T47D (cell line): ENCODE measurements at regions not wholly inside any gene's neighbourhood (a gene's known extent, or its start where the extent isn't known, plus 50 kb on each side); places are given as distances from the start of the nearest gene placed in this dataset.

Source experiments
- DNase-seq, 2 experiments: peaks; one replicate each; pipeline versions ENCODE4 v3.0.0 to v3.0.0-alpha.2; 2011 to 2012; ENCODE audit warnings: low read depth in 1 of 2, low spot score in 1 of 2
- JUND ChIP-seq: IDR thresholded peaks from 2 replicates; pipeline ENCODE4 v1.6.1; 2012; ENCODE audit warnings: low read depth
- in situ Hi-C: cut with HindIII; loops from 2 replicates; pipeline ENCODE4 v1.10.0; 2016; ENCODE audit warnings: low sequenced_read_pairs, low pct_unique_long_range_greater_than_20kb

DNA sequence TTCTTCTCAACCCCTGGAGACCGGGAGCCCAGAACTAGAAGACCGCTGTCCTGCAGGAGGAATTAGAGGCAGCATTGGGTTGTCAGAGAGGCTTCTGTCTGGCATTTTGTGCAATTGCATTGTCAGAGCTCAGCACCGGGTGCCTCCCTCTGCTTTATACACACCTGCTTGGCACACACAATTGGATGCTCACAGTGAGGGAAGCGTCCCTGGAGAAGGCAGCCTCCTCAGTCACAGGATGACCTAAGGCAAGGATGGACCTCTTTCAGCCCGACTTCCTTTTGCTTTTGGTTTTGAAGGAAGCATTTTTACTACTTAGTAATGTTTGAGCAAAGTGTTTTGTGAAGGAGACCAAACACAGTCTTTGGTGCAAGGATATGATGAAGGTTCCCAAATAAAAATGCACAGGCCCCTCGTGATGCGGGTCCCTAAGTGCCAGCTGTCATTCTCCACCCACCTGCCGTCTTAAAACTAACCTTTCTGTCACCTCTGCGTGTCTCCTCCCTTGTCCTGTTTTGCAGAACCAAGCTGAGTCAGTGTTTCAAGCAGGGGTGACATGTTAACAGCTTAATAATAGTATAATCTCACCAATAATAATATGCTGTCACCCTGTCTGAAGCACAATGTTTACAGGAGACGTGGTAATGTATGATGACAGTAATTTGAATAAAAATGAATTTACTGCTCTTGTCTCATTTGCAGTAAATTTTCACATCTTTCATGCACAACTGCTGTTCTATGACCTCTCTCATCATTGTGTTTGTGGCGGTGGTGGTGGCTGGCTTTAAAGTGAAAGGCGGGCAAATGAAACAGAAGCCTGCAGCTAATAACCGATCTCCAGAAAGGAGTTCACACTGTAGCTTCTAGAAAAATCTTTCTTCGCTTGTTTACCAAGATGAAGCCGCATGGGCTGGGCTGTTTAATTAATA is 430.2 kb upstream of the MKI67 start:
- no peak for DNase-seq
- TF ChIP-seq JUND, result no peak
- in situ Hi-C loops, result no loop called here

DNA sequence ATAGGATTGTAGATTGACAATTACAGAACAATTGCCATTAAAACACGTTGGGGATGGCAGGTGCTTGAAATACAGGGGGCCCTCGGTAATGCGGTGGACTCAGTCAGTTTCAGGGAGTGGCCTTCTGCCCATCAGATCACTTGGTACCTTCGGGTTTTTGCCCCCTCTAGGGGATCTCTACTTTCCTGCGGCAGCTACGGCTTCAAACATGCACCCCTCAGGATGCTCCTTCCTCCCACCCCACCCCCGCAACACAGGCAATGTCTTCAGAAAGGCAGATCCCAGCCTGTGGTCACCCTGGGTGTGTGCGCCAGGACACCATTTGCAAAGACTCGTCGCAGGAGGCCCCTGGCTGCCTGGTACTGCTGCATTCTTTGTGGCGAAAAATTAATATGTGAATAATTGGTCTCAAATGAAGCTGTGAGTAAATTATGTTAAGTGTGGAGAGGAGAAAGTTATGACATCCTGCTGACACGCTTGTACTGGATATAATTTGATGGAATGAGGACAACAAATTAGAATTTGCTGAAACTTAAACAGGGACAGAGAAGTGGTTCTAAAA is 431.0 kb upstream of the MKI67 start:
- DNase-seq, result no peak
- no peak for TF ChIP-seq JUND
- in situ Hi-C loops, result no loop called here

DNA sequence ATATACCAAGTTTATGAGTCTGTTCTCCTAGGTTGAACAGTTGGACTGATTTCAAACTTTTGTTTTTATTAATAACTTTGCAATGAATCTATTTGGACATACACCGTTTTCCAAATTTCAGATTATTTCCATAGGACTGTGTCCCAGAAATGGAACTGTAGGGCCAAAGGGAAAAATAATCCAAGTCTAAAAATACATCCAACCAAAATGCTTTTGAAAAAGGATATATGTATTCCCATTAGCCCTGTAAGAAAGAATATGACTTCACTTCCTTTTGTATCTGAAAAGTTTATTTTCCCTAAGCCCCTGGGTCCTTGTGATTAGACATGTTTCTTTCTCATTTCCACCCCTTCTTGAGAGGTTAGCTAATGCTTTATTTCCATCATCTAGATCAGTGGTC is 434.2 kb upstream of the MKI67 start:
- no peak for TF ChIP-seq JUND
- no peak for DNase-seq
- in situ Hi-C loops, result no loop called here

DNA sequence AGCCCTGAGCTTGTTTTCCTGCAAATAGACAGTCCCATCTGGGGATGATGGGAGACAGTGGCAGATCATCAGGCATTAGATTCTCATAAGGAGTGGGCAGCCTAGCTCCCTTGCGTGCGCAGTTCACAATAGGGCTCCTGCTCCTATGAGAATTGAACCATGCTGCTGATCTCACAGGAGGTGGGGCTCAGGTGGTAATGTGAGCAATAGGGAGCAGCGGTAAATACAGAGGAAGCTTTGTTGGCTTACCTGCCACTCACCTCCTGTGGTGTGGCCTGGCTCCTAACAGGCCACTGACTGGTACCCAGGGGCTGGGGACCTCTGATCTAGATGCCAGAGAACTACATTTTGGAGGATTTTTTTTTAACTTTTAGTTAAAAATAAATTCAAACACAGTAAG is 434.8 kb upstream of the MKI67 start:
- DNase-seq, result no peak
- in situ Hi-C loops, result no loop called here
- no peak for TF ChIP-seq JUND

DNA sequence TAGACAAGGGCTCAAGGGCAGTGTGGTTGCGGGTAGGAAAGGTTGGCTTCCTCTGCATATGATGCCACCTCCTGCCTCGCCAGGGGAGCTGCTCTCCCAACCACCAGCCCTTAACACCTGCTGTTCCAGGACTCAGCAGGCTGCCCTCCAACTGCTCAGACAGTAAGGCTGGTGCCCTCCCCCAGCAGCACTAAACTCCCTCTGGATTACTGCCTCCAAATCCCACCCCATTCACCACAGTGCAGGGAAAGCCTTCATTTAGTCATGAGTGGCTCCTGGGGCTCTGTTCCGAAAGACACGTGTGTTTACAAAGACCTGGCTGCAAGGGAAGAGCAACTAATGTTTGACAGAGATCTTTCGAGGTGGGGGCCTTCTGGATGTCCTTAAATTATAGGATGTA is 437.2 kb upstream of the MKI67 start:
- DNase-seq, result no peak
- in situ Hi-C loops, result no loop called here
- no peak for TF ChIP-seq JUND

DNA sequence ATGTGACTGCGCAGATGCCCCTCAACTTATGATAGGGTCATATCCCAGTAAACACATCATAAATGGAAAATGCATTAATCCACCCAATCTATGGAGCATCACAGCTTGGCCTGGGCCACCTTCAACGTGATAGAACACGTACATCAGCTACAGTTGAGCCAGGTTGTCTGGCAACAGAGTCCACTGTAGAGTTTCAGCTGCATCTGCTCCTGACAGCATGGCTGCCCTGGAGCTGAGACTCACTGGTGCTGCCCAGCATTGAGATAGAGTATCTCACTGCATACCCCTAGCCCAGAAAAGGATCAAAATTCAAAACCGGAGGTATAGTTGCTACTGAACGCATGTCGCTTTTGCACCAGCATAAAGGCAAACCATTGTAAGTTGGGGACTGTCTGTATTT is 437.7 kb upstream of the MKI67 start:
- in situ Hi-C loops, result no loop called here
- TF ChIP-seq JUND, result no peak
- no peak for DNase-seq

DNA sequence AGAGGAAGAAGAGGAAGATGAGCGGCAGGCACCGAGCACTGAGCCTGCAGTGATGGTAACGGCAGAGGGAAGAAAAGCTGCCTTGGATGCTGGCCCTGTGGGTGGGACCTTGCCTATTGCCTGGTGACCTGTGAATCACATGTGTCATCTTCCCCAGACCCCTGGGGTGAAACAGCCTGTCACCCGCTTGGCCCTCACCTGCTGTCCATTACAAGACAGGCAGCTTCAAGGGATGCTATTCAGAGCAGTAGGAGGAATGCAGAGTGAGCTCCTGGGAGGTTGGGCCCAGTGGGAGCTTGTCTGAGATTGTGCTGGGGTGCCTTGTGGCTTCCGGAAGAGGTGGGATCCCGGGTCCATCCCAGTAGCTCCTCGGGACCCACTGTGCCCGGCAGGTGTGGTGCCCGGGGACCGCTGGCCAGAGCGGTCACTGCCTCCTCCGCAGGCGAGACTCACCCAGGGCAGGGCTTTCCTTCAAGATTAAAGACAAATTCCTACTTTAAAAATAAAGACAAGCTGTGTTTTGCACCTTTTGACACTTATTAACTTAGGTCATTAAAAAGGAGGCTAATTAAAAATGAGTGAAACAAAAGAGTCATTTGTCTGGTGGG is 440.2 kb upstream of the MKI67 start:
- DNase-seq, result no peak
- in situ Hi-C loops, result no loop called here
- TF ChIP-seq JUND, result no peak

DNA sequence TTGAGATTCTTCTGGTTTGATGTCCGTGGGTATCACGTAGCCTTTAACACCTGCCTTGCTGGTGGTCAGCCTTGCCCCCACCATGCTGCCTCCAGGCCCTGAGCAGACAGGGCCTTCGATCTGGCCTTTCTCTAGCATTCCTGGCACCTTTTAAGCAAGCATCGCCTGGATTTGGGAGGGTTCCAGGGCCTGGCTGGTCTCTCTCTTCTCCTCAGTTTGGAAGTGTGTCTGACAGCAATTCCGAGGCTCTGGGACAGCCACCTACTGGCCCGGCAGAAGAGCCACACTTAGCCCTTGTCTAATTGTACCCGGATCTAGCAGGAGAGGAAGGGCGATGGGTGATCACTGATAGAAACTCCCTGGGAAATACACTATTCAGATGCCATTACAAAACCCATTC is 441.3 kb upstream of the MKI67 start:
- in situ Hi-C loops, result no loop called here
- no peak for TF ChIP-seq JUND

DNA sequence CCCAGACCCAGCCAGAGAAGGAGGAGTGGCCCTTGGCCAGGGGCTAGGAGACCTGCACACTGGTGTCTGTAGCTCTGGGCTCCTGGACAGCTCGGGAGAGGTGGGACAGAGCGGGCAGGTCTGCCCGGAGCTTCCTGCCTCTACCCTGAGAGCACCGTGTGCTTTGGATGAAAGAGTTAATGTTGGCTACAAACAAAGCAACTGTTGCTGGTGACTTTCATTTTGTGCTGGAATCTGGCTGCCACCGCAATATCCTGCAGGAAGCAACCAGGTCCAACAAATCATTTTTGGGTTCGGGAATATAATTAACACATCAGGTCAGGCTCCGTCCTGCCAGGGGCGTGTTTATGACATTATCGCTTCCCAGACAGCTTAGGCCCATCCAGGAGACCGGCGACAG is 441.8 kb upstream of the MKI67 start:
- in situ Hi-C loops, result no loop called here
- no peak for DNase-seq

More for the DNA sequence above, 441.3 kb upstream of the MKI67 start:
- DNase-seq, result no peak

DNA sequence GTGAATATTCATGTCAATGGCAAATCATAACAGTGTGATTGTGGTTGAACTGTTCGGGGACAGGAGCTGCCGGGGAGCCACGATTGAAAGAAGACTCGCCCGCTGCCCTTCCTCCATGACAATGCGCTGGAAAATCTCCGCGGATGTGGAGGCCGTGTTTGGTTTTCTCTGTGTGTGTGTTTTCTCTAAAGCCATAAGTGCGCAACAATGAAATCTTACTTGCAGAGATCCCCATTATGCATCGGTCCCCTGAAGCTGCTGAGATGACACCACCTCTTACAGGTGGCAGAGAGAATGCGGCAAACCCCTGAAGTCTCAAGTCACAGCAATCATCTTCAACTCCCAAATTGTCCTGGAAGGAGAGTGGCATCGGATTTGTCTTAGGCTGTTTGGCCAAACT is 442.3 kb upstream of the MKI67 start:
- in situ Hi-C loops, result no loop called here
- DNase-seq, result no peak
- TF ChIP-seq JUND, result no peak

More for the DNA sequence above, 441.8 kb upstream of the MKI67 start:
- TF ChIP-seq JUND, result no peak

DNA sequence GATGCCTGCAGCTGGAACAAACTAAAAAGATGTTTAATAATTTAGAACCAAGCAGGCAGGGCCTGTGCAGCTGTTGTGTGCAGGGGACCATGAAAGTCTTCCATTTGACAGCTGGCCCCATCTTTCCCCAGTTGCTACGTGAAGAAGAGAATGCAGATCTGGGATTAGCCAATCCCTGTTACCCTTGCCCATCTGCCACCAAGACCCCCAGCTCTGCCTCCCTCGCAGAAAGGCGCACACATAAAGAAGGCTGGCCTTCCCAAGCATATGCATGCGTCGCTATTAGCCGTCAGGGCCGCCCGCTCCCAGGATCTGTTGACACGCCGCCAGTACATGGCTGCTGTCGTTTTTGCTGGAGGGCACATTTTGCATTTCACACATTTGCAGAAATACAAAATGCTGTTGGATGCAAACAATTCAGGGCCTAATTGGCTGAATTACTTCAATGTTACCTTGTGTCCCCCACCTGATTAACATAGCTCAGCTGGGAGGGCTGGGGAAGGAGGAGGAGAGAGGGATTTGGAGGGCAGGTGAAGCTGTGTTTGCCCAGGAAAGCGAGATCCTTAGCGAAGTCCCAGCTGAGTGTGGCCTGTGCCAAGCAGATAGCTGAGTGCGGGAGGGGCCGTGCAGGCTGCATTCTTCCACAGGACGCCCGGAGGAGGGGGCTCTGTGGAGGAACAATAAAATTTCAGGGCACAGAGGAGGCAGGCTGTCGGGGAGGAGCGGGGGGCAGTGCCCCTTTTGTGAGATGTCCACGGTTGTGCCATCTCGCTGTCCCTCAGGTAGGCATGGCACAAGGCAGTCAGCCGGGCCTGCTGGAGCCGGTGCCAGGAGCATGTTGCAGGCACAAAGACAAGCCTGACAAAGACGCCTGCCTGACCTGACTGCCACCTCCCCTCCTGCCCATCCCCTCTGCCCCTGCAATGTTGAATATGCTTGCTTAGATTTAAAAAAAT is 443.0 kb upstream of the MKI67 start:
- DNase-seq, result no peak
- in situ Hi-C loops, result no loop called here

DNA sequence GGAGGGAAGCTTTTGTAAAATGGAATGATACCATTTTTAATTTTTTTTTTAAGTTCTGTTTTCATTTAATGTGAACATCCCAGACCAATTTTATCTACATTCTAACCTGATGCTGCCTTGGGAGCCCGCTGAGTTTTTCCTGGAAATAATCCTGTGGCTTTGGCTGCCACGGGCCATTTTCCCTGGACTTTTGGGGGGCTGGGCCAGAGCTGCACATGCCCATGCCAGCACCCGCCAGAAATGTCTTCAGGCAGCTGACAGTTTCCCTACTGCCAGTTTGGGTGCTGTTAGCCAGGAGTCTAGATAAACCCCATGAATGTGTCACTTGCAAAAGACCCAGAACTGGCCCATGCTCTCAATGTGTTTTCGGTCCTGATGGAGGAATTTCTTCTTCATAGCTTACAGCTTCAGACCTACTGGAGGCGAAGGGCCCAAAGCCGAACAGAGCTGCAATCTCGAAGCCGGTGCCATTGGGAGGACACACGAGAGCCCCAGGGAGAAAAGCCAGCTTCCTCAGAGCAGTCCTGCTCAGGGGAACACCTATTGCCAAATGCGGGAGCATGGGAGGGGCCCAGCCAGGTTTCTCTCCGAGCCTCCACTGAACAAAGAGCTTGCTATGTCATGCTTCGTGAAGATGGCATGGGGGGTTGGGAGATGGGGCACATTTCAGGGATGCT is 444.2 kb upstream of the MKI67 start:
- TF ChIP-seq JUND, result no peak
- no peak for DNase-seq
- in situ Hi-C loops, result no loop called here

More for the DNA sequence above, 443.0 kb upstream of the MKI67 start:
- TF ChIP-seq JUND, result no peak
